ENCODE measurements at regions not wholly inside any gene's neighbourhood (a gene's known extent, or its start where the extent isn't known, plus 50 kb on each side); places are given as distances from the start of the nearest gene placed in this dataset.

DNA sequence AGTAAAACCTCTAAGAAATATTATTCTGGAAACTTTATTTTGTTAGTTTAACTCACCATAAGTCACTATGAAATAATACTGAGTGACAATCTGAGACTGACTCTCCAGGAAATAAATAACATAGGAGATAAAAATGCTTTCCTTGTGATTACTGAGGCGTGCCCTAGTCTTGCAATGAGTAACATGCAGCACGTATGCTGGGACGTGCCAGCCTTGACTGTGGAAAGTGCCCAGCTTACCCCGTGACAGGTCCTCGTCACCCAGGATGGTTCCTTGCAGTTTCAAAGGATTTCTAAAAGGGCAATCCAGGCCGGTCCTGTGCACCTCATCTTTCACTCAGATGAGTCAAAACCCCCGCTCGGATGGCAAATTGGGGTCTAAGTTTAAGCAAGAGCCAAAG lies 720.8 kb upstream of the ADAMTS16 start:
- no peak for DNase-seq
- Histone ChIP-seq H3K4me3 (ENCODE audit: low read length) (no peak overlapping the region), H3K27me3 (ENCODE audit: control insufficient read depth, insufficient read depth, low read length, poor library complexity, severe bottlenecking) (peaks cover 5% of the 10 kb centered on the region), H3K27ac (ENCODE audit: low read depth, low read length) (no peak overlapping the region), H3K9me3 (ENCODE audit: control insufficient read depth, low read length) (no peaks in the 10 kb centered on the region), H3K4me1 (ENCODE audit: control insufficient read depth, insufficient read depth, low read length) (no peaks in the 10 kb centered on the region), H3K36me3 (ENCODE audit: control insufficient read depth, insufficient read depth, low read length) (no peaks in the 10 kb centered on the region), H3K9ac (ENCODE audit: extremely low read depth, low read length, poor library complexity, severe bottlenecking) (no peak overlapping the region)
- H3K4me3 Mint-ChIP-seq, result no peak overlapping the region
- H3K27me3 Mint-ChIP-seq (ENCODE audit: insufficient read depth), result peaks cover 14% of the 10 kb centered on the region
- peaks cover 6% of the 10 kb centered on the region for H3K4me1 Mint-ChIP-seq
- no peaks in the 10 kb centered on the region for H3K36me3 Mint-ChIP-seq (ENCODE audit: low read depth)
- no peaks in the 10 kb centered on the region for H3K9me3 Mint-ChIP-seq
- no peak overlapping the region for H3K27ac Mint-ChIP-seq
- TF ChIP-seq, protein P1, sequence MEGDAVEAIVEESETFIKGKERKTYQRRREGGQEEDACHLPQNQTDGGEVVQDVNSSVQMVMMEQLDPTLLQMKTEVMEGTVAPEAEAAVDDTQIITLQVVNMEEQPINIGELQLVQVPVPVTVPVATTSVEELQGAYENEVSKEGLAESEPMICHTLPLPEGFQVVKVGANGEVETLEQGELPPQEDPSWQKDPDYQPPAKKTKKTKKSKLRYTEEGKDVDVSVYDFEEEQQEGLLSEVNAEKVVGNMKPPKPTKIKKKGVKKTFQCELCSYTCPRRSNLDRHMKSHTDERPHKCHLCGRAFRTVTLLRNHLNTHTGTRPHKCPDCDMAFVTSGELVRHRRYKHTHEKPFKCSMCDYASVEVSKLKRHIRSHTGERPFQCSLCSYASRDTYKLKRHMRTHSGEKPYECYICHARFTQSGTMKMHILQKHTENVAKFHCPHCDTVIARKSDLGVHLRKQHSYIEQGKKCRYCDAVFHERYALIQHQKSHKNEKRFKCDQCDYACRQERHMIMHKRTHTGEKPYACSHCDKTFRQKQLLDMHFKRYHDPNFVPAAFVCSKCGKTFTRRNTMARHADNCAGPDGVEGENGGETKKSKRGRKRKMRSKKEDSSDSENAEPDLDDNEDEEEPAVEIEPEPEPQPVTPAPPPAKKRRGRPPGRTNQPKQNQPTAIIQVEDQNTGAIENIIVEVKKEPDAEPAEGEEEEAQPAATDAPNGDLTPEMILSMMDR (conservative IDR thresholded peaks at IDR 0.05), result no peak
- 53 to 82% methylated on average over 3 to 8 of the region's 8 CpGs for WGBS, 2 experiments (ENCODE audit: insufficient coverage in 1 of 2, insufficient read length in 1 of 2)

DNA sequence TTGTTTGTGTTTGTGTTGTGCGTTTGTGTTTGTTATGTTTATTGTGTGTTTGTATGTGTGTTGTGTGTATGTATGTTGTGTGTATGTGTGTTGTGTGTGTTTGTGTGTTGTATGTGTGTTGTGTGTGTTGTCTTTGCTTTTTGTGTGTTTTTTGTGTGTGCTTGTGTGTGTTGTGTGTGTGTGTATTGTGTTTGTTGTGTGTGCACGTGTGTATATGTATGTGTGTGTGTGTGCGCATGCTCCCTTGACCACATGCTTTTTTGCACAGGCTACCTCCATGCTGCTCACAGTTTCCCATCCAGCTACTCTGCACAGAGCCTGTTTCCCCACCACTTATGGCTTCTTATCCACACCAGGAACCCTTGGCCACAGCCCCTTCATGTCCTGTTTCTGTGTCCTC lies 720.0 kb upstream of the ADAMTS16 start:
- Histone ChIP-seq H3K4me1 (ENCODE audit: control insufficient read depth, insufficient read depth, low read length) (no peaks in the 10 kb centered on the region), H3K9ac (ENCODE audit: extremely low read depth, low read length, poor library complexity, severe bottlenecking) (no peak overlapping the region), H3K9me3 (ENCODE audit: control insufficient read depth, low read length) (no peaks in the 10 kb centered on the region), H3K36me3 (ENCODE audit: control insufficient read depth, insufficient read depth, low read length) (no peaks in the 10 kb centered on the region), H3K27me3 (ENCODE audit: control insufficient read depth, insufficient read depth, low read length, poor library complexity, severe bottlenecking) (peaks cover 2% of the 10 kb centered on the region), H3K4me3 (ENCODE audit: low read length) (no peak overlapping the region), H3K27ac (ENCODE audit: low read depth, low read length) (no peak overlapping the region)
- TF ChIP-seq, protein P1 (conservative IDR thresholded peaks at IDR 0.05), result no peak
- no peak overlapping the region for H3K27ac Mint-ChIP-seq
- WGBS, 2 experiments (ENCODE audit: insufficient coverage in 1 of 2, insufficient read length in 1 of 2), result 85 to 100% methylated on average over 1 to 3 of the region's 3 CpGs
- peaks cover 7% of the 10 kb centered on the region for H3K27me3 Mint-ChIP-seq (ENCODE audit: insufficient read depth)
- H3K36me3 Mint-ChIP-seq (ENCODE audit: low read depth), result no peaks in the 10 kb centered on the region
- H3K4me3 Mint-ChIP-seq, result no peak overlapping the region
- DNase-seq, result no peak
- no peaks in the 10 kb centered on the region for H3K9me3 Mint-ChIP-seq
- H3K4me1 Mint-ChIP-seq, result peaks cover 3% of the 10 kb centered on the region

DNA sequence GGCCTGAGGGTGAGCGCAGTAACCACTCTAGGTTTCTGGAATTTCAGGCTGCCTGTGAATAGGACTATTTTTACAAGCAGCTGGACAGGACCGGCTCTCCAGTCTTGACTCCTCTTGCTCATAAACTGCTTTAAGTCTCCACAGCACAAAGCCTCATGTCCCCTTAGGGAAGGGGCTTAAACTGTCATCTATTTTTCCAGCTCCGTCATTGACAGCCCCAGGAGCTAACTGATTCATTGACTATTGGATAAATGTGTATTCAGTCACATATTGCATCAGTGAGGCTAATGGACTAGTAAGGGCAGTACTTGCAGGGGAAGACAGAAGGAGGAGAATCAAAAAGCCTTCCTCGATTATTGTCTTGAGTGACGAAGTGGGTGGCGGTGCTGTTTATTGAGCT lies 719.4 kb upstream of the ADAMTS16 start:
- WGBS, 2 experiments (ENCODE audit: insufficient coverage in 1 of 2, insufficient read length in 1 of 2), result 80 to 100% methylated on average over 1 to 6 of the region's 6 CpGs

More for the DNA sequence above, 719.4 kb upstream of the ADAMTS16 start:
- Mint-ChIP-seq H3K4me3 (no peak overlapping the region), H3K9me3 (no peaks in the 10 kb centered on the region), H3K4me1 (peaks cover 3% of the 10 kb centered on the region), H3K36me3 (ENCODE audit: low read depth) (no peaks in the 10 kb centered on the region), H3K27me3 (ENCODE audit: insufficient read depth) (peaks cover 3% of the 10 kb centered on the region), H3K27ac (no peak overlapping the region)
- Histone ChIP-seq H3K27ac (ENCODE audit: low read depth, low read length) (no peak overlapping the region), H3K27me3 (ENCODE audit: control insufficient read depth, insufficient read depth, low read length, poor library complexity, severe bottlenecking) (no peaks in the 10 kb centered on the region), H3K4me3 (ENCODE audit: low read length) (no peak overlapping the region), H3K9me3 (ENCODE audit: control insufficient read depth, low read length) (no peaks in the 10 kb centered on the region), H3K9ac (ENCODE audit: extremely low read depth, low read length, poor library complexity, severe bottlenecking) (no peak overlapping the region), H3K36me3 (ENCODE audit: control insufficient read depth, insufficient read depth, low read length) (no peaks in the 10 kb centered on the region), H3K4me1 (ENCODE audit: control insufficient read depth, insufficient read depth, low read length) (no peaks in the 10 kb centered on the region)
- no peak for DNase-seq
- TF ChIP-seq, protein P1 (conservative IDR thresholded peaks at IDR 0.05), result no peak

All from endodermal cell (in vitro differentiated cells).